ENCODE measurements at regions not wholly inside any gene's neighbourhood (a gene's known extent, or its start where the extent isn't known, plus 50 kb on each side); places are given as distances from the start of the nearest gene placed in this dataset.
"Not testable (repeated sequence)": the region's sequence is repeated elsewhere in the genome, so short reads cannot be mapped to it uniquely, and the experiment has no call there.

DNA sequence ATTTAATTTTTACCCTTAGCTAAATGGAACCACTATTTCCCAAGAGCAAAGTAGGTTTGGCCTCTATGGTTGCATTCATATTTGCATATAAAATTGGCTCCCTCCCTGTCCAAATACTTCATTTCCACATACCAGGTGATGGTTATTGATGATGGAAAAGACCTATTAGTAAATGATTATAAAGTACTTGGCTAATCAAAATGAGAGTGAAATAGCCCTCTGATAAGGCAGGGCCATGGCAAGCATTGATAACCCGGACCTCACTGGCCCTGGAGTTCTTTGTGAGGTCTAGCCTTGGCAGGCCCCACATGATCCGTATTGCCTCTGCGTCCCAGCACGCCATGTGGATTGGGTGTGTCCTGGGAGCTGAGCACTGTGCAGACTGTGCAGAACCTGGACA is 201.1 kb upstream of the GATA6 start (continued):
- TF ChIP-seq, protein P1, sequence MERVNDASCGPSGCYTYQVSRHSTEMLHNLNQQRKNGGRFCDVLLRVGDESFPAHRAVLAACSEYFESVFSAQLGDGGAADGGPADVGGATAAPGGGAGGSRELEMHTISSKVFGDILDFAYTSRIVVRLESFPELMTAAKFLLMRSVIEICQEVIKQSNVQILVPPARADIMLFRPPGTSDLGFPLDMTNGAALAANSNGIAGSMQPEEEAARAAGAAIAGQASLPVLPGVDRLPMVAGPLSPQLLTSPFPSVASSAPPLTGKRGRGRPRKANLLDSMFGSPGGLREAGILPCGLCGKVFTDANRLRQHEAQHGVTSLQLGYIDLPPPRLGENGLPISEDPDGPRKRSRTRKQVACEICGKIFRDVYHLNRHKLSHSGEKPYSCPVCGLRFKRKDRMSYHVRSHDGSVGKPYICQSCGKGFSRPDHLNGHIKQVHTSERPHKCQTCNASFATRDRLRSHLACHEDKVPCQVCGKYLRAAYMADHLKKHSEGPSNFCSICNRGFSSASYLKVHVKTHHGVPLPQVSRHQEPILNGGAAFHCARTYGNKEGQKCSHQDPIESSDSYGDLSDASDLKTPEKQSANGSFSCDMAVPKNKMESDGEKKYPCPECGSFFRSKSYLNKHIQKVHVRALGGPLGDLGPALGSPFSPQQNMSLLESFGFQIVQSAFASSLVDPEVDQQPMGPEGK (CRISPR knock-in tag; IDR thresholded peaks at IDR 0.05) = no peak
- TF ChIP-seq SRSF4 (IDR thresholded peaks at IDR 0.05; ENCODE audit: low read depth, low read length, poor library complexity, severe bottlenecking) = no peak

GRCh38 chr18:21972281-21972680 is 197.1 kb upstream of the GATA6 start:
- no peak overlapping the region for H3K27ac ChIP-seq (ENCODE audit: extremely low read length, insufficient read depth, low read length)
- H3K9me3 ChIP-seq (ENCODE audit: low read length) = no peaks in the 10 kb centered on the region
- TF ChIP-seq SAP130 (CRISPR knock-in tag; IDR thresholded peaks at IDR 0.05; ENCODE audit: low read depth) = no peak
- no peak for TF ChIP-seq ZNF20 (CRISPR knock-in tag; IDR thresholded peaks at IDR 0.05)
- H3K27me3 ChIP-seq (ENCODE audit: control insufficient read depth in 1 of 2, insufficient read depth in 2 of 2, low read length in 2 of 2) = peaks cover 0 to 6% of the 10 kb centered on the region in 2 experiments; a peak in 3 of 5 replicates
- intact Hi-C loops (cut with micrococcal nuclease; ENCODE audit: unreplicated experiment) = no loop called here
- in situ Hi-C loops (cut with HindIII; ENCODE audit: extremely low pct_ligation_motif_present, low pct_unique_long_range_greater_than_20kb) = no loop called here
- WGBS (ENCODE audit: low lambda C conversion rate) = 42% methylated on average over 7 of the region's 7 CpGs
- no peaks in the 10 kb centered on the region for H3K36me3 ChIP-seq (replicated peaks in 1 of 2; ENCODE audit: control insufficient read depth in 1 of 2, insufficient read depth in 2 of 2, low read length in 2 of 2)
- no peak overlapping the region for H3K4me3 ChIP-seq (replicated peaks in 1 of 3; ENCODE audit: insufficient read depth in 1 of 3, low read depth in 2 of 3, low read length in 3 of 3)
- ATAC-seq = no peak
- no peaks in the 10 kb centered on the region for H3K4me1 ChIP-seq (ENCODE audit: insufficient read depth, low read length)
- no peak overlapping the region for H3K4me2 ChIP-seq (ENCODE audit: low read depth, low read length)
- BruUV-seq (replicated peaks) = no TSS peak
- H4K20me1 ChIP-seq (ENCODE audit: insufficient read depth, low read length) = no peaks in the 10 kb centered on the region
- no peak overlapping the region for H2AFZ ChIP-seq (ENCODE audit: low read length)
- H3K9ac ChIP-seq (ENCODE audit: insufficient read depth, low read depth, low read length) = no peak overlapping the region
- ChIA-PET POLR2A (no interaction called here), CTCF (ENCODE audit: low intra/inter-chr PET ratio, low total read pairs) (no interaction called here)
- no peak for FAIRE-seq
- H3K79me2 ChIP-seq (ENCODE audit: insufficient read depth, low read length) = no peaks in the 10 kb centered on the region
- DNase-seq (ENCODE audit: low spot score) = no peak

GRCh38 chr18:21975954-21976353 is 193.4 kb upstream of the GATA6 start:
- TF ChIP-seq ZNF121 (CRISPR knock-in tag; IDR thresholded peaks at IDR 0.05) = peak; percentile 54; the same call in 1 of the 2 replicates
- H3K27ac ChIP-seq (ENCODE audit: extremely low read length, insufficient read depth, low read length); H3K36me3 ChIP-seq (replicated peaks in 1 of 2; ENCODE audit: control insufficient read depth in 1 of 2, insufficient read depth in 2 of 2, low read length in 2 of 2); H4K20me1 ChIP-seq (ENCODE audit: insufficient read depth, low read length); H3K27me3 ChIP-seq (ENCODE audit: control insufficient read depth in 1 of 2, insufficient read depth in 2 of 2, low read length in 2 of 2); H3K79me2 ChIP-seq (ENCODE audit: insufficient read depth, low read length); H2AFZ ChIP-seq (ENCODE audit: low read length); H3K4me3 ChIP-seq (replicated peaks in 1 of 3; ENCODE audit: insufficient read depth in 1 of 3, low read depth in 2 of 3, low read length in 3 of 3); H3K4me2 ChIP-seq (ENCODE audit: low read depth, low read length); FAIRE-seq; in situ Hi-C loops (cut with HindIII; ENCODE audit: extremely low pct_ligation_motif_present, low pct_unique_long_range_greater_than_20kb); CTCF ChIA-PET (ENCODE audit: low intra/inter-chr PET ratio, low total read pairs); ATAC-seq; H3K9ac ChIP-seq (ENCODE audit: insufficient read depth, low read depth, low read length); POLR2A ChIA-PET; DNase-seq (ENCODE audit: low spot score); intact Hi-C loops (cut with micrococcal nuclease; ENCODE audit: unreplicated experiment); H3K9me3 ChIP-seq (ENCODE audit: low read length); BruUV-seq (replicated peaks): not testable (repeated sequence)
- WGBS (ENCODE audit: low lambda C conversion rate) = 80% methylated on average over 1 of the region's 1 CpG
- H3K4me1 ChIP-seq (ENCODE audit: insufficient read depth, low read length) = peaks cover 31% of the 10 kb centered on the region
